ENCODE measurements at regions not wholly inside any gene's neighbourhood (a gene's known extent, or its start where the extent isn't known, plus 50 kb on each side); places are given as distances from the start of the nearest gene placed in this dataset.

- H3K9ac ChIP-seq (ENCODE audit: low read length), result no peak overlapping the region
Observed at GRCh38 chr4:162706632-162707031, 460.1 kb downstream of the NAF1 start.

GRCh38 chr4:162706051-162706450 is 460.6 kb downstream of the NAF1 start:
- no peak overlapping the region for H3K4me2 ChIP-seq (ENCODE audit: low read depth, low read length)
- no peaks in the 10 kb centered on the region for H3K36me3 ChIP-seq (replicated peaks; ENCODE audit: insufficient read depth, low read length)
- no peaks in the 10 kb centered on the region for H3K79me2 ChIP-seq (ENCODE audit: low read length)
- no peak overlapping the region for H3K9ac ChIP-seq (ENCODE audit: low read length)
- H3K4me3 ChIP-seq (ENCODE audit: low read length), result no peak overlapping the region
- no peak for DNase-seq
- H4K20me1 ChIP-seq (ENCODE audit: insufficient read depth, low read length), result no peaks in the 10 kb centered on the region
- no peaks in the 10 kb centered on the region for H3K27me3 ChIP-seq (replicated peaks; ENCODE audit: insufficient read depth, low read length)
- H2AFZ ChIP-seq (ENCODE audit: low read length), result no peak overlapping the region
- no peaks in the 10 kb centered on the region for H3K9me3 ChIP-seq (replicated peaks; ENCODE audit: insufficient read depth, low read length)
- no peak overlapping the region for H3K27ac ChIP-seq (ENCODE audit: low read length)
- no peaks in the 10 kb centered on the region for H3F3A ChIP-seq (ENCODE audit: insufficient read depth, low read length)
- TF ChIP-seq EZH2phosphoT487 (IDR thresholded peaks at IDR 0.05; ENCODE audit: low read length) (no peak), EZH2 (optimal IDR thresholded peaks at IDR 0.05; ENCODE audit: low read depth, low read length) (no peak), CTCF (IDR thresholded peaks at IDR 0.05; ENCODE audit: low read length) (no peak)
- no peaks in the 10 kb centered on the region for H3K9me2 ChIP-seq (replicated peaks; ENCODE audit: insufficient read depth, low read length)
- H3K4me1 ChIP-seq (ENCODE audit: low read length), result no peaks in the 10 kb centered on the region

More at GRCh38 chr4:162706632-162707031, 460.1 kb downstream of the NAF1 start:
- Histone ChIP-seq H3K27ac (ENCODE audit: low read length) (no peak overlapping the region), H3K79me2 (ENCODE audit: low read length) (no peaks in the 10 kb centered on the region), H3K4me2 (ENCODE audit: low read depth, low read length) (no peak overlapping the region), H3K9me2 (replicated peaks; ENCODE audit: insufficient read depth, low read length) (no peaks in the 10 kb centered on the region), H4K20me1 (ENCODE audit: insufficient read depth, low read length) (no peaks in the 10 kb centered on the region), H2AFZ (ENCODE audit: low read length) (no peak overlapping the region), H3F3A (ENCODE audit: insufficient read depth, low read length) (no peaks in the 10 kb centered on the region), H3K36me3 (replicated peaks; ENCODE audit: insufficient read depth, low read length) (no peaks in the 10 kb centered on the region), H3K4me1 (ENCODE audit: low read length) (no peaks in the 10 kb centered on the region), H3K4me3 (ENCODE audit: low read length) (no peak overlapping the region), H3K27me3 (replicated peaks; ENCODE audit: insufficient read depth, low read length) (no peaks in the 10 kb centered on the region), H3K9me3 (replicated peaks; ENCODE audit: insufficient read depth, low read length) (no peaks in the 10 kb centered on the region)
- TF ChIP-seq EZH2 (optimal IDR thresholded peaks at IDR 0.05; ENCODE audit: low read depth, low read length) (no peak), CTCF (IDR thresholded peaks at IDR 0.05; ENCODE audit: low read length) (no peak), EZH2phosphoT487 (IDR thresholded peaks at IDR 0.05; ENCODE audit: low read length) (no peak)
- DNase-seq, result no peak

GRCh38 chr4:162705130-162705803 is 461.4 kb downstream of the NAF1 start:
- Histone ChIP-seq H3K27me3 (replicated peaks; ENCODE audit: insufficient read depth, low read length) (no peaks in the 10 kb centered on the region), H3K9me2 (replicated peaks; ENCODE audit: insufficient read depth, low read length) (no peaks in the 10 kb centered on the region), H3K9me3 (replicated peaks; ENCODE audit: insufficient read depth, low read length) (no peaks in the 10 kb centered on the region), H3F3A (ENCODE audit: insufficient read depth, low read length) (no peaks in the 10 kb centered on the region), H3K27ac (ENCODE audit: low read length) (no peak overlapping the region), H3K4me3 (ENCODE audit: low read length) (no peak overlapping the region), H4K20me1 (ENCODE audit: insufficient read depth, low read length) (no peaks in the 10 kb centered on the region), H2AFZ (ENCODE audit: low read length) (no peak overlapping the region), H3K4me1 (ENCODE audit: low read length) (no peaks in the 10 kb centered on the region), H3K36me3 (replicated peaks; ENCODE audit: insufficient read depth, low read length) (no peaks in the 10 kb centered on the region), H3K9ac (ENCODE audit: low read length) (no peak overlapping the region), H3K4me2 (ENCODE audit: low read depth, low read length) (no peak overlapping the region), H3K79me2 (ENCODE audit: low read length) (no peaks in the 10 kb centered on the region)
- DNase-seq, result no peak
- TF ChIP-seq EZH2 (optimal IDR thresholded peaks at IDR 0.05; ENCODE audit: low read depth, low read length) (no peak), EZH2phosphoT487 (IDR thresholded peaks at IDR 0.05; ENCODE audit: low read length) (no peak), CTCF (IDR thresholded peaks at IDR 0.05; ENCODE audit: low read length) (no peak)
